Glutamatergic neuron (in vitro differentiated cells): ENCODE measurements at regions not wholly inside any gene's neighbourhood (a gene's known extent, or its start where the extent isn't known, plus 50 kb on each side); places are given as distances from the start of the nearest gene placed in this dataset.
"Not testable (repeated sequence)": the region's sequence is repeated elsewhere in the genome, so short reads cannot be mapped to it uniquely, and the experiment has no call there.

Experiments used
- DNase-seq: peaks from one replicate; pipeline ENCODE4 v3.0.0; 2022
- H3K27ac Mint-ChIP-seq: one replicate; pipeline ENCODE4 v1.8.0; 2020; ENCODE audit warnings: mild to moderate bottlenecking, mixed read lengths, inconsistent platforms; ENCODE audit not compliant: unreplicated experiment
- H3K27me3 Mint-ChIP-seq: one replicate; pipeline ENCODE4 v1.8.0; 2020; ENCODE audit warnings: mild to moderate bottlenecking, moderate library complexity, mixed read lengths, inconsistent platforms; ENCODE audit not compliant: unreplicated experiment
- H3K36me3 Mint-ChIP-seq: one replicate; pipeline ENCODE4 v1.8.0; 2020; ENCODE audit warnings: mild to moderate bottlenecking, mixed read lengths, inconsistent platforms; ENCODE audit not compliant: unreplicated experiment
- H3K4me1 Mint-ChIP-seq: one replicate; pipeline ENCODE4 v1.8.0; 2020; ENCODE audit warnings: mild to moderate bottlenecking, low read depth, mixed read lengths, inconsistent platforms; ENCODE audit not compliant: unreplicated experiment
- H3K4me3 Mint-ChIP-seq: one replicate; pipeline ENCODE4 v1.8.0; 2020; ENCODE audit warnings: mild to moderate bottlenecking, mixed read lengths, inconsistent platforms; ENCODE audit not compliant: unreplicated experiment
- H3K9me3 Mint-ChIP-seq: one replicate; pipeline ENCODE4 v1.8.0; 2020; ENCODE audit warnings: mild to moderate bottlenecking, moderate library complexity, mixed read lengths, inconsistent platforms; ENCODE audit not compliant: unreplicated experiment
- CTCF ChIP-seq: fragments of 200-600 bp; sonication (generic); IDR thresholded peaks from one replicate; pipeline ENCODE4 v1.5.0; 2021; ENCODE audit not compliant: partially characterized antibody, unreplicated experiment

GRCh38 chr14:71804992-71805391 lies 127.2 kb upstream of the RGS6 start:
- Mint-ChIP-seq H3K36me3 (no peaks in the 10 kb centered on the region), H3K4me1 (peaks cover 4% of the 10 kb centered on the region), H3K27ac (no peak overlapping the region), H3K9me3 (peaks cover 2% of the 10 kb centered on the region), H3K4me3 (no peak overlapping the region), H3K27me3 (no peaks in the 10 kb centered on the region)
- no peak for TF ChIP-seq CTCF
- DNase-seq: no peak

- not testable (repeated sequence) for H3K36me3 Mint-ChIP-seq, H3K4me1 Mint-ChIP-seq, DNase-seq, H3K27me3 Mint-ChIP-seq, H3K4me3 Mint-ChIP-seq, H3K27ac Mint-ChIP-seq, H3K9me3 Mint-ChIP-seq
These were observed 125.2 kb upstream of the RGS6 start for GRCh38 chr14:71807049-71807448.

GRCh38 chr14:71810800-71811199 lies 121.4 kb upstream of the RGS6 start:
- not testable (repeated sequence) for DNase-seq, H3K9me3 Mint-ChIP-seq, H3K4me3 Mint-ChIP-seq, H3K27me3 Mint-ChIP-seq, H3K27ac Mint-ChIP-seq, H3K4me1 Mint-ChIP-seq, H3K36me3 Mint-ChIP-seq

- DNase-seq: no peak
- H3K27me3 Mint-ChIP-seq: peaks cover 2% of the 10 kb centered on the region
- H3K4me1 Mint-ChIP-seq: peaks cover 4% of the 10 kb centered on the region
- H3K36me3 Mint-ChIP-seq: no peaks in the 10 kb centered on the region
- H3K4me3 Mint-ChIP-seq: no peak overlapping the region
- TF ChIP-seq CTCF: no peak
- H3K9me3 Mint-ChIP-seq: peaks cover 4% of the 10 kb centered on the region
- H3K27ac Mint-ChIP-seq: no peak overlapping the region
These were observed 119.5 kb upstream of the RGS6 start for GRCh38 chr14:71812693-71813092.

- no peak for TF ChIP-seq CTCF
- no peak for DNase-seq
- peaks cover 2% of the 10 kb centered on the region for H3K9me3 Mint-ChIP-seq
- H3K4me3 Mint-ChIP-seq: no peak overlapping the region
- no peak overlapping the region for H3K27ac Mint-ChIP-seq
- peaks cover 2% of the 10 kb centered on the region for H3K27me3 Mint-ChIP-seq
- no peaks in the 10 kb centered on the region for H3K4me1 Mint-ChIP-seq
- H3K36me3 Mint-ChIP-seq: no peaks in the 10 kb centered on the region
These were observed 117.1 kb upstream of the RGS6 start for GRCh38 chr14:71815110-71815509.

- H3K27ac Mint-ChIP-seq: no peak overlapping the region
- H3K4me3 Mint-ChIP-seq: no peak overlapping the region
- no peak for TF ChIP-seq CTCF
- DNase-seq: no peak
- no peaks in the 10 kb centered on the region for H3K9me3 Mint-ChIP-seq
- H3K27me3 Mint-ChIP-seq: no peaks in the 10 kb centered on the region
- no peaks in the 10 kb centered on the region for H3K4me1 Mint-ChIP-seq
- no peaks in the 10 kb centered on the region for H3K36me3 Mint-ChIP-seq
These were observed 107.4 kb upstream of the RGS6 start for GRCh38 chr14:71824816-71825215.
